ENCODE measurements at regions not wholly inside any gene's neighbourhood (a gene's known extent, or its start where the extent isn't known, plus 50 kb on each side); places are given as distances from the start of the nearest gene placed in this dataset.

GRCh38 chr3:164486150-164486549, 592.1 kb downstream of the SI start:
- H3K9me3 Mint-ChIP-seq: no peaks in the 10 kb centered on the region
- H3K4me1 Mint-ChIP-seq (ENCODE audit: unreplicated experiment): no peaks in the 10 kb centered on the region

GRCh38 chr3:164479978-164480377, 598.3 kb downstream of the SI start:
- no peaks in the 10 kb centered on the region for H3K27me3 Mint-ChIP-seq
- no peaks in the 10 kb centered on the region for H3K4me1 Mint-ChIP-seq (ENCODE audit: unreplicated experiment)
- no peak overlapping the region for H3K27ac Mint-ChIP-seq
- H3K9me3 Mint-ChIP-seq: no peaks in the 10 kb centered on the region
- no peak for DNase-seq (ENCODE audit: extremely low spot score, unreplicated experiment)
- H3K36me3 Mint-ChIP-seq: no peaks in the 10 kb centered on the region
- H3K4me3 Mint-ChIP-seq: no peak overlapping the region
- TF ChIP-seq CTCF (conservative IDR thresholded peaks at IDR 0.05): no peak

More at GRCh38 chr3:164486150-164486549, 592.1 kb downstream of the SI start:
- Mint-ChIP-seq H3K27me3 (no peaks in the 10 kb centered on the region), H3K4me3 (no peak overlapping the region), H3K36me3 (no peaks in the 10 kb centered on the region), H3K27ac (no peak overlapping the region)
- no peak for TF ChIP-seq CTCF (conservative IDR thresholded peaks at IDR 0.05)
- DNase-seq (ENCODE audit: extremely low spot score, unreplicated experiment): no peak

GRCh38 chr3:164479406-164479805, 598.9 kb downstream of the SI start:
- no peaks in the 10 kb centered on the region for H3K27me3 Mint-ChIP-seq
- no peak for TF ChIP-seq CTCF (conservative IDR thresholded peaks at IDR 0.05)
- no peak overlapping the region for H3K4me3 Mint-ChIP-seq
- no peak for DNase-seq (ENCODE audit: extremely low spot score, unreplicated experiment)
- no peaks in the 10 kb centered on the region for H3K9me3 Mint-ChIP-seq
- H3K4me1 Mint-ChIP-seq (ENCODE audit: unreplicated experiment): no peaks in the 10 kb centered on the region
- H3K27ac Mint-ChIP-seq: no peak overlapping the region
- H3K36me3 Mint-ChIP-seq: no peaks in the 10 kb centered on the region

GRCh38 chr3:164478323-164478722, 600.0 kb downstream of the SI start:
- Mint-ChIP-seq H3K4me3 (no peak overlapping the region), H3K9me3 (no peaks in the 10 kb centered on the region), H3K27ac (no peak overlapping the region), H3K36me3 (no peaks in the 10 kb centered on the region), H3K27me3 (no peaks in the 10 kb centered on the region), H3K4me1 (ENCODE audit: unreplicated experiment) (no peaks in the 10 kb centered on the region)
- TF ChIP-seq CTCF (conservative IDR thresholded peaks at IDR 0.05): no peak
- no peak for DNase-seq (ENCODE audit: extremely low spot score, unreplicated experiment)

- TF ChIP-seq CTCF (conservative IDR thresholded peaks at IDR 0.05): no peak
- H3K36me3 Mint-ChIP-seq: no peaks in the 10 kb centered on the region
- no peak overlapping the region for H3K4me3 Mint-ChIP-seq
- no peaks in the 10 kb centered on the region for H3K27me3 Mint-ChIP-seq
- no peaks in the 10 kb centered on the region for H3K9me3 Mint-ChIP-seq
- no peak for DNase-seq (ENCODE audit: extremely low spot score, unreplicated experiment)
- H3K4me1 Mint-ChIP-seq (ENCODE audit: unreplicated experiment): no peaks in the 10 kb centered on the region
- no peak overlapping the region for H3K27ac Mint-ChIP-seq
Measured at GRCh38 chr3:164477403-164477802, 600.9 kb downstream of the SI start.

GRCh38 chr3:164476631-164477030, 601.7 kb downstream of the SI start:
- Mint-ChIP-seq H3K36me3 (no peaks in the 10 kb centered on the region), H3K27ac (no peak overlapping the region), H3K27me3 (no peaks in the 10 kb centered on the region), H3K4me3 (no peak overlapping the region), H3K9me3 (no peaks in the 10 kb centered on the region), H3K4me1 (ENCODE audit: unreplicated experiment) (no peaks in the 10 kb centered on the region)
- no peak for TF ChIP-seq CTCF (conservative IDR thresholded peaks at IDR 0.05)
- no peak for DNase-seq (ENCODE audit: extremely low spot score, unreplicated experiment)
